ENCODE measurements at regions not wholly inside any gene's neighbourhood (a gene's known extent, or its start where the extent isn't known, plus 50 kb on each side); places are given as distances from the start of the nearest gene placed in this dataset.
"Not testable (repeated sequence)": the region's sequence is repeated elsewhere in the genome, so short reads cannot be mapped to it uniquely, and the experiment has no call there.

DNA sequence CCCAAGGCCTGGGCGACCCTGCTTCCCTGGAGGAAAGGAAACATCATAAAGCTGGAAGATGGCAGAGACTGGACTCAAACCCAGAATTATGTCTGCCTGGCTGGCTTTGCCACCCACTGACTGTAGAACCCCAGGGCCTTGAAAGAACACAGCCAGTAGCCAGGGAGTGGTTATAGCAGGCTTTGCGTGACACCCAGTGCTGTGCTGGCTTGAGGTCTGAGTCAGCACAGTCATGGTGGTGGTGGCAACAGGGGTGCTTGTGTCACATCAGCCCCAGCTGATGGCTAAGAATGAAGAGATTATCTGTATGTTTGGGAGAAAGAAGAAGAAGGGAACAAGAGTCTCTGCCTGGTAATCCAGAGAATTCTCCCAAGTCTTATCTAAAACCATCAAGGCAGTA, 178.8 kb upstream of the SPIN4 start:
- H3K27me3 ChIP-seq: peaks cover 0 to 6% (median 0%) of the 10 kb centered on the region in 9 donors
- intact Hi-C loops (cut with DNase I): no loop called here
- WGBS, 4 donors: 90 to 100% (median 95%) methylated on average over 2 of the region's 2 CpGs
- no peak for ATAC-seq
- DNase-seq: no peak
- no peak overlapping the region for H3K27ac ChIP-seq
- H3K36me3 ChIP-seq: peaks cover 0 to 5% (median 0%) of the 10 kb centered on the region in 9 donors
- H3K4me1 ChIP-seq: no peaks in the 10 kb centered on the region
- H3K4me3 ChIP-seq: no peak overlapping the region
- peaks cover 0 to 29% (median 4%) of the 10 kb centered on the region in 12 donors for H3K9me3 ChIP-seq
- TF ChIP-seq CTCF (IDR thresholded peaks at IDR 0.05) (no peak), POLR2A (IDR thresholded peaks at IDR 0.05) (no peak)

- H3K4me1 ChIP-seq: no peaks in the 10 kb centered on the region
- ATAC-seq (no peak), DNase-seq (no peak)
- TF ChIP-seq CTCF (IDR thresholded peaks at IDR 0.05): no peak
- WGBS, 4 donors: 53 to 93% (median 82%) methylated on average over 1 of the region's 1 CpG
- no peak overlapping the region for H3K27ac ChIP-seq
- intact Hi-C loops (cut with DNase I): no loop called here
- H3K4me3 ChIP-seq: no peak overlapping the region
- peaks cover 0 to 6% (median 0%) of the 10 kb centered on the region in 9 donors for H3K27me3 ChIP-seq
- H3K9me3 ChIP-seq: peaks cover 0 to 24% (median 4%) of the 10 kb centered on the region in 12 donors
- no peaks in the 10 kb centered on the region for H3K36me3 ChIP-seq
These were observed 175.7 kb upstream of the SPIN4 start for GRCh38 chrX:63526863-63527262.

DNA sequence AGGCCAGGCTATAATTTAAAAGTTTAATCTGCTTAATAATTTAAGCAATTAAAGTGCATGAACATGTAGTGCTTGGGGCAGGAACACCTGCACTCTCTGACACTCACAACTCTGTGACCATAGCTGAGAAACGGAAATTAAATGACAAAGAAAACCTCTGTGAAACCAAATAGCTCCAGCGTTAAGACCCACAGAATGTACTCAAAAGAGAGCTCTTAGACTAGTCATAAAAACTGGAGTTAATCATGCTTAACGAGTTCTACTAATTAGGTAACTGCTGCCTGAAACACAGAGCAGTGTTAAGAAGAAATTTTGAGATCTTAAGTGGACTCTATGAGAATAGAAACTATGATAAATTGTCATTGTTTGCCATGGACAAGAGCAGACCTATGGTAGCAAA, 174.4 kb upstream of the SPIN4 start:
- H3K4me3 ChIP-seq: no peak overlapping the region
- peaks cover 0 to 14% (median 1%) of the 10 kb centered on the region in 12 donors for H3K9me3 ChIP-seq
- DNase-seq: no peak
- H3K27me3 ChIP-seq: no peaks in the 10 kb centered on the region
- H3K27ac ChIP-seq: no peak overlapping the region
- no peaks in the 10 kb centered on the region for H3K36me3 ChIP-seq
- ATAC-seq: no peak
- WGBS, 4 donors: 63 to 84% (median 71%) methylated on average over 3 of the region's 3 CpGs
- TF ChIP-seq POLR2A (IDR thresholded peaks at IDR 0.05): no peak
- no peak for TF ChIP-seq CTCF (IDR thresholded peaks at IDR 0.05)
- H3K4me1 ChIP-seq: no peaks in the 10 kb centered on the region
- intact Hi-C loops (cut with DNase I): no loop called here

DNA sequence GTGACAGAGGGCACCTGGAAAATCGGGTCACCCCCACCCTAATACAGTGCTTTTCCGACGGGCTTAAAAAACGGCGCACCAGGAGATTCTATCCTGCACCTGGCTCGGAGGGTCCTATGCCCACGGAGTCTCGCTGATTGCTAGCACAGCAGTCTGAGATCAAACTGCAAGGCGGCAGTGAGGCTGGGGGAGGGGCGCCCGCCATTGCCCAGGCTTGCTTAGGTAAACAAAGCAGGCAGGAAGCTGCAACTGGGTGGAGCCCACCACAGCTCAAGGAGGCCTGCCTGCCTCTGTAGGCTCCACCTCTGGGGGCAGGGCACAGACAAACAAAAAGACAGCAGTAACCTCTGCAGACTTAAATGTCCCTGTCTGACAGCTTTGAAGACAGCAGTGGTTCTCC, 168.2 kb upstream of the SPIN4 start:
- H3K4me3 ChIP-seq: not testable (repeated sequence)

DNA sequence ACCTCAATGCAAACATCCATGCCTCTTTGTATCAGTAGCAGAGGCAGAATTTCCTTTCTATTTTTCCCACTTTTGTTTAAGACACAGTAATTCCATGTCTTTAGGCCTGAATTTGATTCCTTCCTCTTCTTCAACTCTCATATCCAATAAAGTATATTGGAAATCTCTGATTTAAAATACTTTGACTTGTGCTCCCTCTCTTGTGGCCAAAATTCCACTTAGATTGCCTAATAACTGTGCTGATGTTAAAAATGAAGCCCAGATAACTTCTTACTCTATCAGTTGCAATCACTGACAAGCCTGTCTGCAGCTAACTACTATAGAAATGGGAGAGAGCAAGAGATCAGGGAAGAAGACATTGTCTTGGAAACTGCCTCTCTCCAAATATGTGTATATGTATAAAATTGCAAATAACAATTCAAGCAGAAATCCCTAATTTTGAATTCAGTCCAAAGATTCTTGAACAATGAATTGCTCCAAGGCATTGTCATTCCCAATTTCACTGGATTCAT, 163.5 kb upstream of the SPIN4 start:
- intact Hi-C loops (cut with DNase I): no loop called here
- no peak for ATAC-seq

More for the DNA sequence above, 168.2 kb upstream of the SPIN4 start:
- intact Hi-C loops (cut with DNase I); H3K36me3 ChIP-seq; H3K27me3 ChIP-seq; DNase-seq; ATAC-seq; H3K9me3 ChIP-seq; H3K27ac ChIP-seq: not testable (repeated sequence)
- H3K4me1 ChIP-seq: peaks cover 0 to 19% (median 0%) of the 10 kb centered on the region in 12 donors
- WGBS, 4 donors: 90 to 92% (median 91%) methylated on average over 10 to 11 of the region's 11 CpGs

More for the DNA sequence above, 163.5 kb upstream of the SPIN4 start:
- peaks cover 0 to 37% (median 2%) of the 10 kb centered on the region in 12 donors for H3K4me1 ChIP-seq
- no peaks in the 10 kb centered on the region for H3K36me3 ChIP-seq
- TF ChIP-seq CTCF (IDR thresholded peaks at IDR 0.05) (no peak), POLR2A (IDR thresholded peaks at IDR 0.05) (no peak)
- H3K9me3 ChIP-seq: no peaks in the 10 kb centered on the region
- peak overlapping the region in 3 of 12 donors; percentile 5 to 56 (median 54) for H3K27ac ChIP-seq
- no peaks in the 10 kb centered on the region for H3K27me3 ChIP-seq
- no peak overlapping the region for H3K4me3 ChIP-seq
- no peak for DNase-seq
